GM19240 (cell line): ENCODE measurements at regions not wholly inside any gene's neighbourhood (a gene's known extent, or its start where the extent isn't known, plus 50 kb on each side); places are given as distances from the start of the nearest gene placed in this dataset.
"Not testable (repeated sequence)": the region's sequence is repeated elsewhere in the genome, so short reads cannot be mapped to it uniquely, and the experiment has no call there.

ENCODE experiments used
- DNase-seq: peaks from one replicate; pipeline ENCODE4 v3.0.0; 2011; ENCODE audit warnings: low spot score; ENCODE audit not compliant: insufficient read length

DNA sequence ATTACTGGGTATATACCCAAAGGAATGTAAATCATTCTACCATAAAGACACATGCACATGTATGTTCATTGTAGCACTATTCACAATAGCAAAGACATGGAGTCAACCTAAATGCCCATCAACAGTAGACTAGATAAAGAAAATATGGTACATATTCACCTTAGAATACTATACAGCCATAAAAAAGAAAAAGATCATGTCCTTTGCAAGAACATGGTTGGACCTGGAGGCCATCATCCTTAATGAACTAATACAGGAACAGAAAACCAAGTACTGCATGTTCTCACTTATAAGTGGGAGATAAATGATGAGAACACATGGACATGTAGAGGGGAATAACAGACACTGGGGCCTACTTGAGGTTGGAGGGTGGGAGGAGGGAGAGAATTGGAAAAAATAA is 133.2 kb upstream of the RASA1 start:
- DNase-seq, result not testable (repeated sequence)

DNA sequence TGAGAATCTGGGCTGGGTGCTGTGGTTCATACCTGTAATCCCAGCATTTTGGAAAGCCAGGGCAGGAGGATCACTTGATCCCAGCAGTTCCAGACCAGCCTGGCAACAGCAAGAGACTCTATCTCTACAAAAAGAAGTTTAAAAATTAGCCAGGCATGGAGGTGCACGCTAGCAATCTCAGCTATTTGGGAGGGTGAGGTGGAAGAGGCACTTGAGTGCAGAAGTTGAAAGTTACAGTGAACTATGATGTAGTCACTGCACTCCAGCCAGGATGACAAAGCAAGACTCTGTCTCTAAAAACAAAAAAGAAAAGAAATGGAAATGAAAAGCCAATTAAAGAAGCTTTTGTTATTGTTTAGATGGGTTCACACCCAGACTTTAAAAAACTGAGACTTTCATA is 131.6 kb upstream of the RASA1 start:
- DNase-seq, result no peak

DNA sequence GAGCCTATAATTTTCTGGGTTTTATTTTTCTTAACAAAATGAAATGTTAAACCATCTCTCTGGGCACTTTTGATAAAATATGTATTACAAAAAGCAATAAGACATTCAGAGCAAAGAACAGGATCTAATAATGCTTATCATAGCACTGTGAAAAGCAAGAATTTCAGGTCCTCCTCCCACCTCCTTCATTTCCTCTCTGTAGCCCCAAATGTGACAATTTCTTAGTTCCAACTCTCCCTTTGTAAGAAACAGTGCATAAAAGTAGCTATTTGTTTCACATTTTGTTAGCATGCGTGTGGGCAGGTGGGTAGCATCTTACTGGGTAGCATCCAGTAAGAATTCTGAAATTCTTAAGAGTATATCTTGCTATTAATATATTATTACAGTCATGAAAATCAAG is 130.9 kb upstream of the RASA1 start:
- DNase-seq, result no peak

DNA sequence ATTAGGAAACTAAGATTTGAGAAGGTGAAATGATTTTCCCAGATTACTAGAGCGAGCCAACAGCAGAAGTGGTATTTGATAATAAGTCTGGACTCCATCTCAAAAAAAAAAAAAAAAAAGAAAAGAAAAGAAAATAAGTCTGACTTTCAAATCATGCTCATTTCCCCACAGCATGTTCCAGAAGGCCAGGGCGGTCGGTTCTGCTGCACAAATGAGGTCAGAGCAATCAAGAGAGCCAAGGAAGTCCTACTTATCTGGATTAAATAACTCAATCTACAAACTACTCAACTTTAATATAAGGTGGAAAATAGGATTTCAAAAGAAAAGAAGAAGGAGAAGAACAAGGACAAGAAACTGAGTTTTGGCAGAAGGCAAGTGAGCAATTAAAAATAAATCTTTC is 130.4 kb upstream of the RASA1 start:
- DNase-seq, result no peak

GRCh38 chr5:87138091-87138805 is 129.4 kb upstream of the RASA1 start:
- DNase-seq, result no peak

DNA sequence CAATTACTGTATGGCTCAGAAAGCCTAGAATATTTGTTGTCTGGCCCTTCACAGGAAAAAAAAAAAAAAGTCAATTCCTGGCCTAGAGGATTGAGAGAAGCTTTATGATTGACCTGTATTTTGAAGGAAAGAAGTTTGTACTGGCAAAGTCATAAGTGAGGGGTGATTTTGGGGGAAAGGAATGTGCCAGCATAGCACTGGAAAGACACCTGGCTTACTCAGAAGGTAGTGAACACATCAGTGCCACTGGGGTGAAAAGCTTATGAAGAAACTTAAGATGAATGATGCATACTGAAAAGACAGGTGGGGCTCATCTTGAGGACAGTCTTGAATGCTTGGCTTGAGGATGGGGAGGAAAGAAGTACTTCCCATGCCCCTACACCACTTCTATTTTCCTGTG is 127.9 kb upstream of the RASA1 start:
- no peak for DNase-seq

DNA sequence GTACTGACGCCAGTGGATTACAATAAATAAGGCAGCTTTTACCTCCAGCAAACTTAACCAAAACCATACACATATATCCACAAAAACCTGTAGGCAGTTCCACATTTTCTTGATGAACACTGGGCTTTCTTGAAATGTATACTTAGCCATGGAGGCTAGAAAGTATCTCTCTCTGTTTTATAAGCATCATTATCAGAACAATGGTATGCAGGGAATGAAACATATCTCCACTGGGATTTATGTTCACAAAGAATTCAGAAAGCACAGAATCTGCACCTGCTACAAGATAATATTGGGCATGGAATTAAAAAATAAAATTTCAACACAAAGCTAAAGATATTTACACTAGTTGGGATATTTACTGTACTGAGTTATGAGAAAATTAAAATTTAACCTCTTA is 126.1 kb upstream of the RASA1 start:
- no peak for DNase-seq

GRCh38 chr5:87145853-87146252 is 121.8 kb upstream of the RASA1 start:
- not testable (repeated sequence) for DNase-seq

GRCh38 chr5:87147441-87147840 is 120.2 kb upstream of the RASA1 start:
- DNase-seq, result no peak

DNA sequence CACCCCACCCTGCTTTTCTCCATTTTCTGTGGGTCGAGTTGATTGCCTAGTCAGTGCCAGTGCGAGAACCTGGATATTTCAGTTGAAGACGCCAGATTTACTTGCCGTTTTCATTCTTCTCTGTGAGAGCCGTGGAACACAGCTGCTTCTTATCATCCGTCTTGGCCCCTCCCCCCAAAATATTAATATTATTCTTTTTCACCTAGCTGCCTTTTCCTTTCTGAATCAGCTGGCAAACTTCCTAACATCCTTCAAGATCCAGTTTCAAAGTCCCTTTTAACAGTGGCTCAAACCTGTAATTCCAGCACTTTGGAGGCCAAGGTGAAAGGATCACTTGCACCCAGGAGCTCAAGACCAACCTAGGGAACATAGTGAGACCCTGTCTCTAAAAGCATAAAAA is 117.1 kb upstream of the RASA1 start:
- no peak for DNase-seq

DNA sequence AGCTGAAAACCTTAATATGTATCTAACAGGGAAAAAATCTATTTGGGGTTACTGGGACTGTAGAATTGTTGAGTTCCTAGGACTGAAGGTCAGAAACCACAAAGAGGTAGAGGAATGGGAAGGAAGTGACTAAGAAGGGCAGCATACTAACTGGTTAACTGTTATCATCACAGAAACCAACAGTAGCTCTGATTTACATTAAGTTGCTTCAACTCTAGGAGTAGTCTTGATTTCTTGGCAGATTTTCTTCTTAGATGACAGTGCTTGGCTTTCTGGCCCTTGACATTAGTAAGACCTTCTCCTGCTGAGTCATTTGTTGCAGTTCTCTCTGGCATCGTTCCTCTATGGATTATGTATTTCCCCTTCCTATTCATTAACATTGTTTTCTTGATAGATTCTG is 116.1 kb upstream of the RASA1 start:
- DNase-seq, result no peak

- DNase-seq, result no peak
Measured at GRCh38 chr5:87152886-87153285, 114.8 kb upstream of the RASA1 start.

DNA sequence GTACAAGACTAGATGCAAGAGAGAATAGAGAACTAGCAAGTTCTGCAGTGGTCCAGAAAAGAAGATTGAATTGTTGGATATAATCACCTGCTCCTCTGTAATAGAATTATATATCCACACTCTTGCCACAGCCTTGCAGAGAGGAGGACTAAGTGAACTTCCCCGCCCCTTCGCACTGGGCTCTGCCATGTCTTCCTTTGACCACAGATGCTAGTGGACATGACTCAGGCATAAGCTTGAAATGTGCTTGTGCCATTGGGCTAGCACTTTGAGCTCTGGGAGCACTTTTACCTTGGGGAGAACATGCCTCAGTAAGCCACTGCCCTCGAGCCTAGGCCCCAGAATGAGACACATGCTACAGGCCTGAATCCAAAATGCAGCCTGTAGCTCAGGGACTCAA is 113.5 kb upstream of the RASA1 start:
- DNase-seq, result no peak

DNA sequence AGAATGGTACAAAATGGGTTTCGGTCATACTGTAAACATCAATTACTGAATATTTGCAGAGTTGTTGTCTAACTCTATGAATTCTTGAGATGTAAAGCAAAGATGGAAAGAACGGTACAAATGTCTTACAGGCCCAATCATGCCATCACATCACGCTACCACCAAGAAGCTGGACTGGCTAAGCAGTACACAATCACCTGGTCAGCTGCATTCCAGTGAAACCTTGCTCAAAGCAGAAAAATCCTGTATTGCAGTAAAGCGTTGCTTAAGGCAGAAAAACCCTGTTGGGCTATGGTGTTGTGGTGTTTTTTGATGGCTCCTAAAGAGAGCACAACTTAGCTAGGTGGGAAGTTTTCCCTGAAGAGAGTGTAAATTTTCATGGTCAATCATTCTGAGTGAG is 112.6 kb upstream of the RASA1 start:
- no peak for DNase-seq

- DNase-seq, result no peak
Measured at GRCh38 chr5:87156631-87157030, 111.1 kb upstream of the RASA1 start.

DNA sequence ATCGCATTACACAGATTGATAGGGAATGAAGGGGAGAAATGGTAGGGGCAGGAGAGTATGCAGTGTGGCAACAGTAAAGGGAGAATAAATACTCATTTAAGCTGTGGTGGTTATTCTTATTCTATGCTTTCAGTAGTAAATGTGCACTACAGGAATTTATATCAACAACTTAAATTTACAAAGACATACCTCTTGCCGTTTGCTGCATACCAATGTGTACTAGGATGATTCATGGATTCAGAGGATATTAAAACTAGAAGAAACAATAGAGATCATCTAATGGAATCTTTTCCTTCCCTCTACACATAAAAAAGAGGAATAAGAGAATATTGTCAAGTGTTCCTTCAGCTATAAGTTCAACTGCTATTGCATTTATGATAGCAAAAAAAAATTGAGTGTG is 103.3 kb upstream of the RASA1 start:
- no peak for DNase-seq

DNA sequence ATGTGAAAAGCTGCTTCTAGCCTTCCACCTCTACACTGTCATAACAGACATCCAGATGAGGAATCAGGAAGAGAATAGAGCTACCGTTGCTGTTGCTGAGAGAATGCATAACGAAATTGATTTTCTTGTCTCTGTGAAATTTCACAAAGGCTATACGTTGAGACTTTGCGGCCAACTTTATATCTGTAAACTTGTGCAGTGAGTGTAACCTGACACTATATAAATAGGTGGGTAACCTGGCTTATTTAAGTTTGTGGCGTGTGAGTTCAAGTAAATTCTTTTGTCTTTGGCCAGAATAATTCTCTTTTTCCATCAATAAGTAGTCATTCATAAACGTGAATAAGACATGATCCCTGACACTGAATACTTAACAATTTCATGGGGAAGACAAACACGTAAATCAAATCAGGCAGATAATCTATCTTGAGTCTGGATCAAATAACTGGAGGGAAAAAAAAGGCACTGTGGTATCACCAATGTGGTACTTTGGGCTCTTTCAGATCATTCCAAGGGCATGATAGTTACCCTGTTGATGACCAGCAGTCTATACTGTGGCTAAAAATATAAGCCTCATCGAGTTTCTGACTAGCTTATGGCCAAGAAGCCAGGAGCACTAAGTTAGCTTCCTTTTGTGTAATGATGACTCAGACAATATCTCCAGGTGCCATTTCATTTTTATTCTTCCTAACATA is 98.2 kb upstream of the RASA1 start:
- DNase-seq, result no peak

- no peak for DNase-seq
Measured at GRCh38 chr5:87170799-87171198, 96.9 kb upstream of the RASA1 start.

DNA sequence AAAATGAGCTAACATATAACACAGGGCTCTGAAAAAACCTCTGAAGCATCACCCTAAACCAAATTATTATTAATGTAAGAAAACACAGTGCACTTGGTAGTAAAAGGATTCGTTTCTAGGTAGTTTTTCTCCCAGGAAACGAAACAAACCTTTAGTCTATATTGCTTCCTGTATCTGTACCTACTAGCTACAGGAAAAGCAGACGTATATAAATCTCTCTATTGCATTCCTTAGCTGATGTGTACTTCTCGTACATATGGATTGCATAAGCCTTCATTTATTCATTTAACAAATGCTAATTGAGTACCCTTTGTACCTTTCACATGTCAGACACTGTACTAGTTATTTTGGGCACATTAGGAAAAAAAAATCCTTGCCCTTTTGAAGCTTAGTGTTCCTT is 85.0 kb upstream of the RASA1 start:
- no peak for DNase-seq

DNA sequence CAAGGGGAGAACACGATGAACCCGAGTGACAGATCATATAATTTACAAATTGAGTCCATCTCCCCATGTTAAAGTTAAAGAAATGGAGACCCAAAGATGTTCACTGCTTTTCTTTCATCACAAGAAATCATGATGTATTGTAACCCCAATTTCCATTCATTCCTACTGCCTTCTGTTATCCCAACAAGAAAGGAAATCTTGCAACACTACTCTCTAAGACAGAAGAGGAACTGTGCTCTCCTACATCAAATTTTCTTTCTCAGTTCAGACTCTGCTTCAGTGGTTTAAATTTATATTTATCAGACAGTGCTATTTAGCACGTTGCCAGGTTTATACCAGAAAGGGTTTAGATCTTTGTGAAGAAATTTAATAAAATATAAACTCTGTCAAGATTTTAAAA is 83.8 kb upstream of the RASA1 start:
- DNase-seq, result no peak

GRCh38 chr5:87184605-87185004 is 83.1 kb upstream of the RASA1 start:
- no peak for DNase-seq

GRCh38 chr5:87185838-87186237 is 81.8 kb upstream of the RASA1 start:
- no peak for DNase-seq

GRCh38 chr5:87188391-87188790 is 79.3 kb upstream of the RASA1 start:
- no peak for DNase-seq
